ENCODE measurements at regions not wholly inside any gene's neighbourhood (a gene's known extent, or its start where the extent isn't known, plus 50 kb on each side); places are given as distances from the start of the nearest gene placed in this dataset.
A peak's percentile ranks its signal among the peaks of the same experiment; 100 is the strongest.
"Not testable (repeated sequence)": the region's sequence is repeated elsewhere in the genome, so short reads cannot be mapped to it uniquely, and the experiment has no call there.

GRCh38 chr1:192453360-192453992, 122.1 kb upstream of the RGS1 start:
- peak; percentile 50 for DNase-seq (ENCODE audit: low read depth)
- H3K4me3 ChIP-seq (ENCODE audit: low read depth, low read length) = no peak overlapping the region
- no peak for TF ChIP-seq CTCF (conservative IDR thresholded peaks at IDR 0.05; ENCODE audit: low read depth, low read length)

- no peak for TF ChIP-seq CTCF (conservative IDR thresholded peaks at IDR 0.05; ENCODE audit: low read depth, low read length)
- no peak overlapping the region for H3K4me3 ChIP-seq (ENCODE audit: low read depth, low read length)
- DNase-seq (ENCODE audit: low read depth) = no peak
Observed at GRCh38 chr1:192459467-192459866, 116.1 kb upstream of the RGS1 start.

- no peak overlapping the region for H3K4me3 ChIP-seq (ENCODE audit: low read depth, low read length)
- no peak for DNase-seq (ENCODE audit: low read depth)
- TF ChIP-seq CTCF (conservative IDR thresholded peaks at IDR 0.05; ENCODE audit: low read depth, low read length) = no peak
Observed at GRCh38 chr1:192461684-192462083, 113.9 kb upstream of the RGS1 start.

- no peak for TF ChIP-seq CTCF (conservative IDR thresholded peaks at IDR 0.05; ENCODE audit: low read depth, low read length)
- H3K4me3 ChIP-seq (ENCODE audit: low read depth, low read length) = no peak overlapping the region
- DNase-seq (ENCODE audit: low read depth) = no peak
Observed at GRCh38 chr1:192462616-192463015, 113.0 kb upstream of the RGS1 start.

GRCh38 chr1:192463661-192464060, 111.9 kb upstream of the RGS1 start:
- no peak for DNase-seq (ENCODE audit: low read depth)
- no peak for TF ChIP-seq CTCF (conservative IDR thresholded peaks at IDR 0.05; ENCODE audit: low read depth, low read length)
- H3K4me3 ChIP-seq (ENCODE audit: low read depth, low read length) = no peak overlapping the region

- not testable (repeated sequence) for DNase-seq (ENCODE audit: low read depth); H3K4me3 ChIP-seq (ENCODE audit: low read depth, low read length)
Observed at GRCh38 chr1:192465221-192465620, 110.4 kb upstream of the RGS1 start.

- peak; percentile 57 for DNase-seq (ENCODE audit: low read depth)
- H3K4me3 ChIP-seq (ENCODE audit: low read depth, low read length) = no peak overlapping the region
- TF ChIP-seq CTCF (conservative IDR thresholded peaks at IDR 0.05; ENCODE audit: low read depth, low read length) = peak; percentile 57
Observed at GRCh38 chr1:192474080-192474683, 101.4 kb upstream of the RGS1 start.
